OCI-LY1 (cell line): ENCODE measurements at regions not wholly inside any gene's neighbourhood (a gene's known extent, or its start where the extent isn't known, plus 50 kb on each side); places are given as distances from the start of the nearest gene placed in this dataset.

ENCODE experiments used
- H2AFZ ChIP-seq: fragments of 200-600 bp; sonication (generic), shearing (Covaris generic); 2 replicates; pipeline ENCODE4 v1.6.0; 2014; ENCODE audit warnings: antibody characterized with exemption, mild to moderate bottlenecking, low read length
- H3F3A ChIP-seq: fragments of 200-600 bp; sonication (generic), shearing (Covaris generic); 2 replicates; pipeline ENCODE4 v1.6.0; 2014; ENCODE audit warnings: mild to moderate bottlenecking, antibody characterized with exemption, low read length, moderate library complexity; ENCODE audit not compliant: insufficient read depth
- H3K27ac ChIP-seq: fragments of 200-600 bp; sonication (generic); 2 replicates; pipeline ENCODE4 v1.5.1; 2014; ENCODE audit warnings: low read length, mixed run types, mild to moderate bottlenecking, low read depth; ENCODE audit not compliant: poor library complexity, severe bottlenecking
- H3K27me3 ChIP-seq: fragments of 200-600 bp; sonication (generic); 2 replicates; pipeline ENCODE4 v1.6.0; 2014; ENCODE audit warnings: antibody characterized with exemption, mild to moderate bottlenecking, low read length, moderate library complexity; ENCODE audit not compliant: insufficient read depth
- H3K36me3 ChIP-seq: fragments of 200-600 bp; sonication (generic); 2 replicates; pipeline ENCODE4 v1.6.1; 2014; ENCODE audit warnings: mild to moderate bottlenecking, antibody characterized with exemption, low read length, moderate library complexity, mixed read lengths; ENCODE audit not compliant: insufficient read depth
- H3K4me1 ChIP-seq: fragments of 200-600 bp; sonication (generic); 2 replicates; pipeline ENCODE4 v1.5.1; 2014; ENCODE audit warnings: mild to moderate bottlenecking, low read length, moderate library complexity; ENCODE audit not compliant: insufficient read depth, severe bottlenecking
- H3K4me2 ChIP-seq: fragments of 200-600 bp; sonication (generic), shearing (Covaris generic); 2 replicates; pipeline ENCODE4 v1.6.1; 2014; ENCODE audit warnings: low read length
- H3K4me3 ChIP-seq: fragments of 200-600 bp; sonication (generic); 2 replicates; pipeline ENCODE4 v1.5.1; 2014; ENCODE audit warnings: low read length, low read depth, mild to moderate bottlenecking, mixed read lengths; ENCODE audit not compliant: poor library complexity, severe bottlenecking
- H3K79me2 ChIP-seq: fragments of 200-600 bp; shearing (Covaris generic); 2 replicates; pipeline ENCODE4 v1.6.1; 2016; ENCODE audit warnings: mixed run types, low read length, mixed read lengths; ENCODE audit not compliant: insufficient read depth
- H3K9ac ChIP-seq: fragments of 200-600 bp; sonication (generic), shearing (Covaris generic); 2 replicates; pipeline ENCODE4 v1.6.1; 2014; ENCODE audit warnings: mild to moderate bottlenecking, low read length, mixed read lengths
- H3K9me2 ChIP-seq: fragments of 200-600 bp; sonication (generic), shearing (Covaris generic); 2 replicates; pipeline ENCODE4 v1.6.1; 2014; ENCODE audit warnings: low read depth, mild to moderate bottlenecking, low read length, mixed read lengths
- H3K9me3 ChIP-seq: fragments of 200-600 bp; shearing (Covaris generic); 2 replicates; pipeline ENCODE4 v1.6.1; 2014; ENCODE audit warnings: low read length, mixed read lengths
- H4K20me1 ChIP-seq: fragments of 200-600 bp; sonication (generic), shearing (Covaris generic); 2 replicates; pipeline ENCODE4 v1.6.0; 2016; ENCODE audit warnings: mild to moderate bottlenecking, low read length; ENCODE audit not compliant: insufficient read depth
- EZH2 ChIP-seq: fragments of 200-600 bp; sonication (generic), shearing (Covaris generic); IDR thresholded peaks from 2 replicates; pipeline ENCODE4 v1.8.0; 2017; ENCODE audit warnings: borderline replicate concordance, mixed run types, mild to moderate bottlenecking, antibody characterized with exemption, low read length, moderate library complexity, mixed read lengths
- TF ChIP-seq, protein P1 (sequence below): fragments of 200-600 bp; sonication (generic), shearing (Covaris generic); IDR thresholded peaks from 2 replicates; pipeline ENCODE4 v1.5.1; 2017; ENCODE audit warnings: mild to moderate bottlenecking, antibody characterized with exemption, low read length, moderate library complexity, mixed read lengths

DNA sequence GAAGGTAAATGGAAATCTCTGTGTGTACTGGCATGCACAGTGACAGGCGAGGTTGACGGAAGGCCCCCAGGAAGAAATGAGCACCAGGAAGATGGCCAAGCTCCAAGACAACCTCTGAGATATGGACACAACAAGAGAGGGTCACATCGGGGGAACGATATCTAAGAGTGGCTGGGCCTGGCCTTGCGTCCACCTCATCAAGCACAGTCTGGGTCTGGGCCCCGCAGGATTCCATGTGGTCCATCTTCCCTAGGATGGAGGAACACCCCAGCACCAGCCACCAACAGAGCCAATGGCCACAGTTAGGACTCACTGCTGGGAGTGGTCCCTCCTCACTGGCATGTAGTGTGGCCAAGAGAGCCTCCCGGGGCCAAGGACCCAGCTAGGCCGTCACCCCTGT lies 272.6 kb upstream of the AGTR2 start:
- H2AFZ ChIP-seq, result no peak overlapping the region

GRCh38 chrX:115898382-115899001 lies 272.1 kb upstream of the AGTR2 start:
- H3K27ac ChIP-seq, result peak overlapping the region; percentile 87
- no peak overlapping the region for H2AFZ ChIP-seq
- H4K20me1 ChIP-seq, result no peaks in the 10 kb centered on the region
- TF ChIP-seq, protein P1, sequence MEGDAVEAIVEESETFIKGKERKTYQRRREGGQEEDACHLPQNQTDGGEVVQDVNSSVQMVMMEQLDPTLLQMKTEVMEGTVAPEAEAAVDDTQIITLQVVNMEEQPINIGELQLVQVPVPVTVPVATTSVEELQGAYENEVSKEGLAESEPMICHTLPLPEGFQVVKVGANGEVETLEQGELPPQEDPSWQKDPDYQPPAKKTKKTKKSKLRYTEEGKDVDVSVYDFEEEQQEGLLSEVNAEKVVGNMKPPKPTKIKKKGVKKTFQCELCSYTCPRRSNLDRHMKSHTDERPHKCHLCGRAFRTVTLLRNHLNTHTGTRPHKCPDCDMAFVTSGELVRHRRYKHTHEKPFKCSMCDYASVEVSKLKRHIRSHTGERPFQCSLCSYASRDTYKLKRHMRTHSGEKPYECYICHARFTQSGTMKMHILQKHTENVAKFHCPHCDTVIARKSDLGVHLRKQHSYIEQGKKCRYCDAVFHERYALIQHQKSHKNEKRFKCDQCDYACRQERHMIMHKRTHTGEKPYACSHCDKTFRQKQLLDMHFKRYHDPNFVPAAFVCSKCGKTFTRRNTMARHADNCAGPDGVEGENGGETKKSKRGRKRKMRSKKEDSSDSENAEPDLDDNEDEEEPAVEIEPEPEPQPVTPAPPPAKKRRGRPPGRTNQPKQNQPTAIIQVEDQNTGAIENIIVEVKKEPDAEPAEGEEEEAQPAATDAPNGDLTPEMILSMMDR, result peak; percentile 58
- TF ChIP-seq EZH2, result no peak
- peak overlapping the region; percentile 27; the same call in 1 of the 2 replicates for H3K4me2 ChIP-seq
- peak overlapping the region; percentile 41; the same call in 1 of the 2 replicates for H3K9ac ChIP-seq
- no peaks in the 10 kb centered on the region for H3F3A ChIP-seq
- no peaks in the 10 kb centered on the region for H3K9me3 ChIP-seq
- no peaks in the 10 kb centered on the region for H3K36me3 ChIP-seq
- H3K4me1 ChIP-seq, result peaks cover 63% of the 10 kb centered on the region
- H3K79me2 ChIP-seq, result no peaks in the 10 kb centered on the region
- H3K9me2 ChIP-seq, result no peaks in the 10 kb centered on the region
- no peak overlapping the region for H3K4me3 ChIP-seq
- no peaks in the 10 kb centered on the region for H3K27me3 ChIP-seq

More for the DNA sequence above, 272.6 kb upstream of the AGTR2 start:
- TF ChIP-seq, protein P1, result no peak
- no peak for TF ChIP-seq EZH2
- no peaks in the 10 kb centered on the region for H3K9me2 ChIP-seq
- H3K27ac ChIP-seq, result peak overlapping the region; percentile 74
- no peaks in the 10 kb centered on the region for H3K27me3 ChIP-seq
- H3K4me3 ChIP-seq, result no peak overlapping the region
- H3K79me2 ChIP-seq, result no peaks in the 10 kb centered on the region
- peaks cover 68% of the 10 kb centered on the region for H3K4me1 ChIP-seq
- no peaks in the 10 kb centered on the region for H3K36me3 ChIP-seq
- H3F3A ChIP-seq, result no peaks in the 10 kb centered on the region
- H4K20me1 ChIP-seq, result no peaks in the 10 kb centered on the region
- H3K9ac ChIP-seq, result no peak overlapping the region
- no peaks in the 10 kb centered on the region for H3K9me3 ChIP-seq
- no peak overlapping the region for H3K4me2 ChIP-seq

GRCh38 chrX:115900425-115900824 lies 270.1 kb upstream of the AGTR2 start:
- no peaks in the 10 kb centered on the region for H4K20me1 ChIP-seq
- no peak overlapping the region for H2AFZ ChIP-seq
- peaks cover 49% of the 10 kb centered on the region for H3K4me1 ChIP-seq
- no peak for TF ChIP-seq EZH2
- TF ChIP-seq, protein P1, result no peak
- no peak overlapping the region for H3K4me2 ChIP-seq
- H3K9ac ChIP-seq, result no peak overlapping the region; the same call in 1 of the 2 replicates
- H3K36me3 ChIP-seq, result no peaks in the 10 kb centered on the region
- no peak overlapping the region for H3K4me3 ChIP-seq
- no peaks in the 10 kb centered on the region for H3K9me3 ChIP-seq
- no peaks in the 10 kb centered on the region for H3K27me3 ChIP-seq
- H3K79me2 ChIP-seq, result no peaks in the 10 kb centered on the region
- H3K27ac ChIP-seq, result no peak overlapping the region
- H3F3A ChIP-seq, result no peaks in the 10 kb centered on the region
- H3K9me2 ChIP-seq, result no peaks in the 10 kb centered on the region
